ENCODE measurements at regions not wholly inside any gene's neighbourhood (a gene's known extent, or its start where the extent isn't known, plus 50 kb on each side); places are given as distances from the start of the nearest gene placed in this dataset.
"Not testable (repeated sequence)": the region's sequence is repeated elsewhere in the genome, so short reads cannot be mapped to it uniquely, and the experiment has no call there.

- no peak for DNase-seq
These were observed 94.9 kb downstream of the OAT start for GRCh38 chr10:124323806-124324205.

- DNase-seq: no peak
These were observed 95.5 kb downstream of the OAT start for GRCh38 chr10:124323111-124323725.

- no peak for DNase-seq
These were observed 96.3 kb downstream of the OAT start for GRCh38 chr10:124322191-124322980.

GRCh38 chr10:124321433-124322089 lies 97.2 kb downstream of the OAT start:
- DNase-seq: no peak

- DNase-seq: no peak
These were observed 97.8 kb downstream of the OAT start for GRCh38 chr10:124320778-124321432.

GRCh38 chr10:124319926-124320391 lies 98.8 kb downstream of the OAT start:
- no peak for DNase-seq

- DNase-seq: not testable (repeated sequence)
These were observed 99.2 kb downstream of the OAT start for GRCh38 chr10:124319520-124319919.

GRCh38 chr10:124318811-124319210 lies 99.9 kb downstream of the OAT start:
- no peak for DNase-seq

- no peak for DNase-seq
These were observed 100.6 kb downstream of the OAT start for GRCh38 chr10:124318076-124318475.

GRCh38 chr10:124316326-124316725 lies 102.4 kb downstream of the OAT start:
- DNase-seq: no peak

GRCh38 chr10:124315591-124316270 lies 103.0 kb downstream of the OAT start:
- DNase-seq: no peak

GRCh38 chr10:124313374-124313773 lies 105.3 kb downstream of the OAT start:
- no peak for DNase-seq

- no peak for DNase-seq
These were observed 109.9 kb downstream of the OAT start for GRCh38 chr10:124308811-124309210.

GRCh38 chr10:124308056-124308645 lies 110.6 kb downstream of the OAT start:
- no peak for DNase-seq

GRCh38 chr10:124307591-124307990 lies 111.1 kb downstream of the OAT start:
- no peak for DNase-seq

- DNase-seq: no peak
These were observed 111.8 kb downstream of the OAT start for GRCh38 chr10:124306922-124307371.

- no peak for DNase-seq
These were observed 112.2 kb downstream of the OAT start for GRCh38 chr10:124306520-124306919.

- no peak for DNase-seq
These were observed 112.7 kb downstream of the OAT start for GRCh38 chr10:124305984-124306383.

- no peak for DNase-seq
These were observed 113.6 kb downstream of the OAT start for GRCh38 chr10:124305131-124305530.

GRCh38 chr10:124303662-124304418 lies 114.9 kb downstream of the OAT start:
- DNase-seq: no peak

GRCh38 chr10:124302951-124303505 lies 115.7 kb downstream of the OAT start:
- DNase-seq: no peak

Measured in CD4-positive, alpha-beta T cell treated with Interleukin-17A for 4 hours (primary cell).